ENCODE measurements at regions not wholly inside any gene's neighbourhood (a gene's known extent, or its start where the extent isn't known, plus 50 kb on each side); places are given as distances from the start of the nearest gene placed in this dataset.

DNA sequence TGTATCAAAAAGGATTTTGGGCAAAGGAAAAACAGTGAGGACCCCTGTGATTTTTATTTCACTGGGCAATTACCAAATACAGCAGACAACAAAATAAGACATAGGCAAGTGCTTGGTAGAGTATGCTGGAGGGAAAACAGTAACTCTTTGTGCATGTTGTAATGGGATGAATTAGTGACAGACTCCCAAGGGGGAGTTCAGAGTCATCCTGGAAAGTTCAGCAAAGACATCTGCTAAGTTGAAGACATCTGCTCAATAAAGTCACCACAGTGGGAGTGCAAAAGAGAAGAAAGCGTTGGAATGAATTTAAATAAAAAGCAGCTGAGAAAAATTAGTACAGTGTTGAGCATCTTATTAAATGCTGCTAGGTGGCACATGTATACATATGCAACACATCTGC lies 378.8 kb upstream of the ISX start:
- intact Hi-C loops (cut with micrococcal nuclease; ENCODE audit: unreplicated experiment) = no loop called here
- Histone ChIP-seq H3K9me3 (ENCODE audit: low read depth, low read length, poor library complexity, severe bottlenecking) (peaks cover 6% of the 10 kb centered on the region), H3K27me3 (replicated peaks; ENCODE audit: insufficient read depth, low read depth, low read length, poor library complexity) (no peaks in the 10 kb centered on the region), H3K4me1 (ENCODE audit: insufficient read depth, low read length, poor library complexity, severe bottlenecking) (no peaks in the 10 kb centered on the region), H3K36me3 (ENCODE audit: insufficient read depth, low read length, poor library complexity, severe bottlenecking) (no peaks in the 10 kb centered on the region), H3K27ac (ENCODE audit: low read depth, low read length, poor library complexity, severe bottlenecking) (no peak overlapping the region), H3K4me3 (ENCODE audit: low read depth, low read length, poor library complexity, severe bottlenecking) (no peak overlapping the region)
- no peak for DNase-seq (ENCODE audit: low spot score)
- CTCF ChIA-PET = no interaction called here
- TF ChIP-seq EZH2 (IDR thresholded peaks at IDR 0.05; ENCODE audit: borderline replicate concordance, low read depth, low read length, poor library complexity, severe bottlenecking) (no peak), CTCF (conservative IDR thresholded peaks at IDR 0.05; ENCODE audit: low read depth, low read length) (no peak)
- BruUV-seq (replicated peaks) = no TSS peak
- POLR2A ChIA-PET (ENCODE audit: low non-redundant PET) = no interaction called here

DNA sequence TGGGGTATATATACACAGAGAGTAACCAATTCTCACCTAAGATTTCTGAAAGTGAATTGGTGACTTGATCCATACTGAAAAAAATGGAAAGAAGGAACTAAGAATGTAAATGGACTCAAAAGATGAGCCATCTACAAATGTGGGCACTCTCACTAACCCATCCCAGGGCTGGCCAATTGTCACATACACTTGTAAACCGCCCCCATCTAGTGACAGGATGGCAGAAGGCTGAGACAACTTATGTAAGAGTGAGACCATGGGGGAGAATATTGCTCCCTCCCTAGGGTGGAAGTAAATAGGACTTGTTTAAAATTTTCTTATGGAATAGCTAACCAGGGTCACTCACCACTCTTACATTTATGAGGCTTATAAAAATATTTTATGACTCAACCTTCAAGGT lies 377.1 kb upstream of the ISX start:
- no TSS peak for BruUV-seq (replicated peaks)
- CTCF ChIA-PET = no interaction called here
- no peaks in the 10 kb centered on the region for H3K36me3 ChIP-seq (ENCODE audit: insufficient read depth, low read length, poor library complexity, severe bottlenecking)
- H3K4me1 ChIP-seq (ENCODE audit: insufficient read depth, low read length, poor library complexity, severe bottlenecking) = no peaks in the 10 kb centered on the region
- no peak overlapping the region for H3K4me3 ChIP-seq (ENCODE audit: low read depth, low read length, poor library complexity, severe bottlenecking)
- intact Hi-C loops (cut with micrococcal nuclease; ENCODE audit: unreplicated experiment) = no loop called here
- POLR2A ChIA-PET (ENCODE audit: low non-redundant PET) = no interaction called here
- no peak for DNase-seq (ENCODE audit: low spot score)
- H3K27ac ChIP-seq (ENCODE audit: low read depth, low read length, poor library complexity, severe bottlenecking) = no peak overlapping the region
- no peaks in the 10 kb centered on the region for H3K27me3 ChIP-seq (replicated peaks; ENCODE audit: insufficient read depth, low read depth, low read length, poor library complexity)
- peaks cover 6% of the 10 kb centered on the region for H3K9me3 ChIP-seq (ENCODE audit: low read depth, low read length, poor library complexity, severe bottlenecking)
- TF ChIP-seq CTCF (conservative IDR thresholded peaks at IDR 0.05; ENCODE audit: low read depth, low read length) (no peak), EZH2 (IDR thresholded peaks at IDR 0.05; ENCODE audit: borderline replicate concordance, low read depth, low read length, poor library complexity, severe bottlenecking) (no peak)

GRCh38 chr22:34696557-34696956 lies 369.4 kb upstream of the ISX start:
- peak; percentile 2 for DNase-seq (ENCODE audit: low spot score)
- H3K27me3 ChIP-seq (replicated peaks; ENCODE audit: insufficient read depth, low read depth, low read length, poor library complexity) = no peaks in the 10 kb centered on the region
- intact Hi-C loops (cut with micrococcal nuclease; ENCODE audit: unreplicated experiment) = no loop called here
- H3K4me3 ChIP-seq (ENCODE audit: low read depth, low read length, poor library complexity, severe bottlenecking) = no peak overlapping the region
- TF ChIP-seq EZH2 (IDR thresholded peaks at IDR 0.05; ENCODE audit: borderline replicate concordance, low read depth, low read length, poor library complexity, severe bottlenecking) (no peak), CTCF (conservative IDR thresholded peaks at IDR 0.05; ENCODE audit: low read depth, low read length) (no peak)
- no TSS peak for BruUV-seq (replicated peaks)
- no peak overlapping the region for H3K27ac ChIP-seq (ENCODE audit: low read depth, low read length, poor library complexity, severe bottlenecking)
- H3K36me3 ChIP-seq (ENCODE audit: insufficient read depth, low read length, poor library complexity, severe bottlenecking) = no peaks in the 10 kb centered on the region
- peaks cover 11% of the 10 kb centered on the region for H3K9me3 ChIP-seq (ENCODE audit: low read depth, low read length, poor library complexity, severe bottlenecking)
- CTCF ChIA-PET = no interaction called here
- POLR2A ChIA-PET (ENCODE audit: low non-redundant PET) = no interaction called here
- no peaks in the 10 kb centered on the region for H3K4me1 ChIP-seq (ENCODE audit: insufficient read depth, low read length, poor library complexity, severe bottlenecking)

Data from A673 (cell line).